ENCODE measurements at regions not wholly inside any gene's neighbourhood (a gene's known extent, or its start where the extent isn't known, plus 50 kb on each side); places are given as distances from the start of the nearest gene placed in this dataset.

- intact Hi-C loops (cut with DNase I; ENCODE audit: low total_unique reads): no loop called here
Observed at GRCh38 chr4:121221201-121221600, 57.1 kb upstream of the TNIP3 start.

DNA sequence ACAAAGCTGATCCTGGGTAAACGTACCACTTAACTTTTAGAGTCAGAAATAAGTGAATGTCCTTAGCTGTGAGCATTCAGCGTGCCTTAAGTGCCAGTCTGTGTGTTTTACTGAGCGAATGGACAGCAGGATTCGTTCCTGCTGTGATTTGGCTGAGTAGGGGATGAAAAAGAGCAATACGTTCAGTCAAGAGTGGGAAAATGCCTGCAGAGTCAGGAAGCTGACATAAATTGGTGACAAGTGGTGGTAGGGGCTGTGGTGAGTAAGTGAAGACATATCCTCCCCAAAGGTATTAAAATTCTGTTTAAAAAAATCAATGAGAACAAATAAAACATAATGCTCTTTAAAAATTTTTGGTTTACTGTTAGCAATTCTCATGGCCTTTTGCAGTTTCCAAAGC is 56.6 kb upstream of the TNIP3 start:
- no peak for TF ChIP-seq POLR2A (IDR thresholded peaks at IDR 0.05)
- no peak for TF ChIP-seq POLR2AphosphoS5 (IDR thresholded peaks at IDR 0.05)
- no peak for TF ChIP-seq CTCF (IDR thresholded peaks at IDR 0.05 in 8 of 11, conservative IDR thresholded peaks at IDR 0.05 in 3 of 11)
- Histone ChIP-seq H3K4me1 (peaks cover 0 to 13% (median 2%) of the 10 kb centered on the region in 6 donors), H3K27me3 (replicated peaks in 1 of 7) (no peaks in the 10 kb centered on the region), H3K27ac (peak overlapping the region in 7 of 8 donors; percentile 6 to 71 (median 36)), H3K36me3 (no peaks in the 10 kb centered on the region), H3K4me3 (no peak overlapping the region), H3K9me3 (no peaks in the 10 kb centered on the region)
- no peak for DNase-seq
- intact Hi-C loops (cut with DNase I; ENCODE audit: low total_unique reads): no loop called here
- WGBS, 5 donors: 66 to 80% (median 75%) methylated on average over 5 of the region's 5 CpGs

More at GRCh38 chr4:121221201-121221600, 57.1 kb upstream of the TNIP3 start:
- no peak for TF ChIP-seq POLR2AphosphoS5 (IDR thresholded peaks at IDR 0.05)
- no peak for TF ChIP-seq CTCF (IDR thresholded peaks at IDR 0.05 in 8 of 11, conservative IDR thresholded peaks at IDR 0.05 in 3 of 11)
- TF ChIP-seq POLR2A (IDR thresholded peaks at IDR 0.05): no peak
- no peaks in the 10 kb centered on the region for H3K9me3 ChIP-seq
- no peaks in the 10 kb centered on the region for H3K27me3 ChIP-seq (replicated peaks in 1 of 7)
- WGBS, 5 donors: 34 to 71% (median 46%) methylated on average over 1 of the region's 1 CpG
- no peak for DNase-seq
- no peaks in the 10 kb centered on the region for H3K36me3 ChIP-seq
- H3K27ac ChIP-seq: peak overlapping the region in 4 of 8 donors; percentile 6 to 71 (median 52)
- H3K4me3 ChIP-seq: no peak overlapping the region
- H3K4me1 ChIP-seq: peaks cover 0 to 13% (median 2%) of the 10 kb centered on the region in 6 donors

GRCh38 chr4:121219227-121219626 is 55.1 kb upstream of the TNIP3 start:
- Histone ChIP-seq H3K4me3 (no peak overlapping the region), H3K9me3 (no peaks in the 10 kb centered on the region), H3K27me3 (replicated peaks in 1 of 7) (no peaks in the 10 kb centered on the region), H3K36me3 (no peaks in the 10 kb centered on the region), H3K4me1 (peaks cover 0 to 13% (median 2%) of the 10 kb centered on the region in 6 donors), H3K27ac (peak overlapping the region in 7 of 8 donors; percentile 28 to 71 (median 38))
- 60 to 71% (median 63%) methylated on average over 1 of the region's 1 CpG for WGBS, 5 donors
- intact Hi-C loops (cut with DNase I; ENCODE audit: low total_unique reads): no loop called here
- no peak for DNase-seq
- no peak for TF ChIP-seq CTCF (IDR thresholded peaks at IDR 0.05 in 8 of 11, conservative IDR thresholded peaks at IDR 0.05 in 3 of 11)
- no peak for TF ChIP-seq POLR2AphosphoS5 (IDR thresholded peaks at IDR 0.05)

GRCh38 chr4:121217351-121217750 is 53.2 kb upstream of the TNIP3 start:
- TF ChIP-seq POLR2AphosphoS5 (IDR thresholded peaks at IDR 0.05) (no peak), CTCF (IDR thresholded peaks at IDR 0.05 in 8 of 11, conservative IDR thresholded peaks at IDR 0.05 in 3 of 11) (no peak)
- peak overlapping the region in 5 of 8 donors; percentile 5 to 65 (median 33) for H3K27ac ChIP-seq
- WGBS, 5 donors: 59 to 74% (median 65%) methylated on average over 2 of the region's 2 CpGs
- no peaks in the 10 kb centered on the region for H3K36me3 ChIP-seq
- peaks cover 0 to 13% (median 2%) of the 10 kb centered on the region in 6 donors for H3K4me1 ChIP-seq
- H3K27me3 ChIP-seq (replicated peaks in 1 of 7): no peaks in the 10 kb centered on the region
- intact Hi-C loops (cut with DNase I; ENCODE audit: low total_unique reads): no loop called here
- no peaks in the 10 kb centered on the region for H3K9me3 ChIP-seq
- no peak overlapping the region for H3K4me3 ChIP-seq
- no peak for DNase-seq

Data from spleen (tissue), 11 donors.